Spleen (tissue), 11 donors: ENCODE measurements at regions not wholly inside any gene's neighbourhood (a gene's known extent, or its start where the extent isn't known, plus 50 kb on each side); places are given as distances from the start of the nearest gene placed in this dataset.
"Not testable (repeated sequence)": the region's sequence is repeated elsewhere in the genome, so short reads cannot be mapped to it uniquely, and the experiment has no call there.

ENCODE experiments used
- DNase-seq: peaks from one replicate; pipeline ENCODE4 v3.0.0-alpha.2; 2020
- H3K27ac ChIP-seq, 8 donors: fragments of 200-600 bp; sonication (generic) in 7 of 8; 1 replicate in 4 of 8; 2 replicates in 4 of 8; pipeline versions ENCODE4 v1.5.0 to v1.8.0; 2016 to 2021; ENCODE audit warnings: inconsistent platforms in 4 of 8, mild to moderate bottlenecking in 4 of 8, moderate library complexity in 1 of 8
- H3K27me3 ChIP-seq, 7 donors: fragments of 200-600 bp; sonication (generic) in 6 of 7; replicated peaks in 1 of 7; 1 replicate in 4 of 7; 2 replicates in 3 of 7; pipeline versions ENCODE4 v1.5.0 to v1.8.0; 2016 to 2021; ENCODE audit warnings: inconsistent platforms in 3 of 7, mild to moderate bottlenecking in 1 of 7
- H3K36me3 ChIP-seq, 6 donors: fragments of 200-600 bp; sonication (generic) in 5 of 6; 1 replicate in 4 of 6; 2 replicates in 2 of 6; pipeline versions ENCODE4 v1.5.0 to v1.8.0; 2016 to 2021; ENCODE audit warnings: inconsistent platforms in 2 of 6
- H3K4me1 ChIP-seq, 6 donors: fragments of 200-600 bp; sonication (generic) in 5 of 6; 1 replicate in 3 of 6; 2 replicates in 3 of 6; pipeline versions ENCODE4 v1.5.0 to v1.8.0; 2016 to 2021; ENCODE audit warnings: inconsistent platforms in 3 of 6
- H3K4me3 ChIP-seq, 8 donors: fragments of 200-600 bp; sonication (generic) in 7 of 8; 1 replicate in 4 of 8; 2 replicates in 4 of 8; pipeline versions ENCODE4 v1.5.0 to v1.8.0; 2016 to 2021; ENCODE audit warnings: inconsistent platforms in 4 of 8, mild to moderate bottlenecking in 4 of 8, moderate library complexity in 2 of 8
- H3K9me3 ChIP-seq, 8 donors: fragments of 200-600 bp; sonication (generic) in 7 of 8; 1 replicate in 4 of 8; 2 replicates in 4 of 8; pipeline versions ENCODE4 v1.5.0 to v1.8.0; 2016 to 2021; ENCODE audit warnings: inconsistent platforms in 4 of 8
- CTCF ChIP-seq, 11 experiments: fragments of 200-600 bp in 7 of 11; fragments of 450-650 bp in 4 of 11; sonication (generic) in 4 of 11; IDR thresholded peaks in 8 of 11; conservative IDR thresholded peaks in 3 of 11; 1 replicate in 7 of 11; 2 replicates in 4 of 11; pipeline versions ENCODE4 v1.4.0 to v1.8.0; 2016 to 2021; ENCODE audit warnings: antibody characterized with exemption in 11 of 11, inconsistent platforms in 4 of 11, mild to moderate bottlenecking in 1 of 11
- POLR2A ChIP-seq, 3 donors: fragments of 450-650 bp; IDR thresholded peaks; one replicate each; pipeline ENCODE4 v1.5.1; 2017; ENCODE audit warnings: antibody characterized with exemption in 3 of 3, mild to moderate bottlenecking in 1 of 3
- POLR2AphosphoS5 ChIP-seq, 3 donors: sonication (generic); formaldehyde crosslinking; IDR thresholded peaks; one replicate each; pipeline ENCODE4 v1.5.1; 2017; ENCODE audit warnings: antibody characterized with exemption in 3 of 3
- WGBS, 5 donors: extraction: QIAGEN DNeasy Blood & Tissue Kit in 3 of 5; methylation state at CpG; one replicate each; pipeline versions ENCODE4 v1.1.5 to v1.1.7; 2013 to 2018; 5-methylcytosine and 5-hydroxymethylcytosine counted together
- intact Hi-C: fragments of 100-400 bp; cut with DNase I; formaldehyde crosslinking; loops from one replicate; pipeline ENCODE4 v1.15.0; 2023; ENCODE audit warnings: low total_unique reads
- donor health status: healthy with polysubstance abuse.
- donor health status: DM: no; HTN: no; CAD: no; lungs with moderate emphysema.
- donor health status: DM: no; HTN: no; CAD: no.
- donor health status: Bipolar disorder and iron deficiency.
- donor health status: healthy.
- donor health status: DM: no; HTN: no; CAD: no.
- donor health status: DM: yes; HTN: yes; CAD: no.

- no peaks in the 10 kb centered on the region for H3K36me3 ChIP-seq
- 46 to 70% (median 63%) methylated on average over 2 of the region's 2 CpGs for WGBS, 5 donors
- no peak overlapping the region for H3K4me3 ChIP-seq
- H3K9me3 ChIP-seq: peaks cover 0 to 9% (median 0%) of the 10 kb centered on the region in 8 donors
- H3K4me1 ChIP-seq: no peaks in the 10 kb centered on the region
- no peak for DNase-seq
- H3K27ac ChIP-seq: no peak overlapping the region
- no peaks in the 10 kb centered on the region for H3K27me3 ChIP-seq
- intact Hi-C loops: no loop called here
- TF ChIP-seq CTCF (IDR thresholded peaks at IDR 0.05 in 8 of 11, conservative IDR thresholded peaks at IDR 0.05 in 3 of 11): no peak
- TF ChIP-seq POLR2A (IDR thresholded peaks at IDR 0.05): no peak
- TF ChIP-seq POLR2AphosphoS5 (IDR thresholded peaks at IDR 0.05): no peak
These were observed 627.4 kb downstream of the LRRC70 start for GRCh38 chr5:63205976-63206375.

- intact Hi-C loops: no loop called here
- H3K27me3 ChIP-seq: no peaks in the 10 kb centered on the region
- H3K9me3 ChIP-seq: peaks cover 0 to 9% (median 0%) of the 10 kb centered on the region in 8 donors
- no peak overlapping the region for H3K27ac ChIP-seq
- DNase-seq: no peak
- no peak overlapping the region for H3K4me3 ChIP-seq
- no peaks in the 10 kb centered on the region for H3K36me3 ChIP-seq
- WGBS, 5 donors: 66 to 78% (median 69%) methylated on average over 2 of the region's 2 CpGs
- no peaks in the 10 kb centered on the region for H3K4me1 ChIP-seq
- TF ChIP-seq CTCF (IDR thresholded peaks at IDR 0.05 in 8 of 11, conservative IDR thresholded peaks at IDR 0.05 in 3 of 11): no peak
- TF ChIP-seq POLR2AphosphoS5 (IDR thresholded peaks at IDR 0.05): no peak
- no peak for TF ChIP-seq POLR2A (IDR thresholded peaks at IDR 0.05)
These were observed 623.1 kb downstream of the LRRC70 start for GRCh38 chr5:63201738-63202137.

- WGBS, 5 donors: 71 to 84% (median 79%) methylated on average over 2 to 3 of the region's 3 CpGs
- Histone ChIP-seq H3K4me3 (no peak overlapping the region), H3K4me1 (no peaks in the 10 kb centered on the region), H3K27me3 (no peaks in the 10 kb centered on the region), H3K27ac (no peak overlapping the region), H3K9me3 (peaks cover 0 to 8% (median 0%) of the 10 kb centered on the region in 8 donors), H3K36me3 (no peaks in the 10 kb centered on the region)
- intact Hi-C loops: no loop called here
- TF ChIP-seq POLR2AphosphoS5 (IDR thresholded peaks at IDR 0.05): no peak
- TF ChIP-seq POLR2A (IDR thresholded peaks at IDR 0.05): no peak
- no peak for TF ChIP-seq CTCF (IDR thresholded peaks at IDR 0.05 in 8 of 11, conservative IDR thresholded peaks at IDR 0.05 in 3 of 11)
- no peak for DNase-seq
These were observed 615.5 kb downstream of the LRRC70 start for GRCh38 chr5:63194126-63194525.

- intact Hi-C loops: not testable (repeated sequence)
These were observed 601.6 kb downstream of the LRRC70 start for GRCh38 chr5:63180190-63180589.

GRCh38 chr5:63175850-63176249, 597.2 kb downstream of the LRRC70 start:
- intact Hi-C loops: no loop called here
- no peaks in the 10 kb centered on the region for H3K27me3 ChIP-seq
- no peak for DNase-seq
- no peak overlapping the region for H3K27ac ChIP-seq
- 88 to 98% (median 90%) methylated on average over 4 to 5 of the region's 5 CpGs for WGBS, 5 donors
- no peaks in the 10 kb centered on the region for H3K36me3 ChIP-seq
- H3K9me3 ChIP-seq: no peaks in the 10 kb centered on the region
- H3K4me1 ChIP-seq: no peaks in the 10 kb centered on the region
- no peak overlapping the region for H3K4me3 ChIP-seq
- TF ChIP-seq CTCF (IDR thresholded peaks at IDR 0.05 in 8 of 11, conservative IDR thresholded peaks at IDR 0.05 in 3 of 11) (no peak), POLR2AphosphoS5 (IDR thresholded peaks at IDR 0.05) (no peak)

More at GRCh38 chr5:63180190-63180589, 601.6 kb downstream of the LRRC70 start:
- H3K4me3 ChIP-seq, H3K9me3 ChIP-seq, H3K4me1 ChIP-seq, H3K36me3 ChIP-seq, DNase-seq, H3K27me3 ChIP-seq, H3K27ac ChIP-seq: not testable (repeated sequence)
- 97 to 100% (median 100%) methylated on average over 1 of the region's 1 CpG for WGBS, 5 donors
